ENCODE measurements at regions not wholly inside any gene's neighbourhood (a gene's known extent, or its start where the extent isn't known, plus 50 kb on each side); places are given as distances from the start of the nearest gene placed in this dataset.

DNA sequence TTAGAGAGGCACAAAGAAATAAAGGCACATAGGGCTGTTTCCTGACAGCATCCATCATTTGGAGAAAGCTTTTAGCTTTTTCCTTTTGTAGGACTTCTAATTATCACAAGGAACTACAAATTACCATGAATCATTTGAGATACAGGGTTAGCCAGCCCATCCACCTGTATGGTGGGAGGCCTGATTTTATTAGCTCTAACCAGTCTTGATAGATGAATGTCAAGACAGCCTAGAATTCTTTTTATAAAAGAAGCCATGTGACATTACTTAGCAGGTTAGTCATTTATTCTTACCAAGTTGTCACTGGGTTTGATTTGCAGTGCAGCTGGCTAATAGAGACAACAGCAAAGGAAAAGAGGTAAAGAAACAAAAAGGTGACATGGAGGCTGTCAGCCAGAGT lies 618.1 kb downstream of the ZNF385D start:
- no peak for DNase-seq

DNA sequence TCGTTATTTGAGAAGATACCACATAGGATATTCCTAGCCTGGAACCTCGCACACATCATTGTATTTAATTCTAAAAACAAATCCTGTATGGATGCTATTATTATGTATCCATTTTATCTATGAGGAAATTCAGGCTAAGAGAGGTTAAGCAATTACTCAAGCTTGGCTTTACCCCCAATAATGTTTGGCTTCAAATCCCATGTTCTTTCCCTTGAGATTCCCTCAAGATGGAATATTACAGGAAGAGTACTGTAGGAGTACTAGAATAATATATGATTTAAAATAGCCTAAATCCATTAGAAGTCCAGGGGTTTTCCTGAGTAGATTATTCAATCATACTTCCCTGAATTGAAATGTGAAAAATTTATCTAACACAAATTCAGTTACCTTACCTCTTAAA lies 630.2 kb downstream of the ZNF385D start:
- no peak for DNase-seq

DNA sequence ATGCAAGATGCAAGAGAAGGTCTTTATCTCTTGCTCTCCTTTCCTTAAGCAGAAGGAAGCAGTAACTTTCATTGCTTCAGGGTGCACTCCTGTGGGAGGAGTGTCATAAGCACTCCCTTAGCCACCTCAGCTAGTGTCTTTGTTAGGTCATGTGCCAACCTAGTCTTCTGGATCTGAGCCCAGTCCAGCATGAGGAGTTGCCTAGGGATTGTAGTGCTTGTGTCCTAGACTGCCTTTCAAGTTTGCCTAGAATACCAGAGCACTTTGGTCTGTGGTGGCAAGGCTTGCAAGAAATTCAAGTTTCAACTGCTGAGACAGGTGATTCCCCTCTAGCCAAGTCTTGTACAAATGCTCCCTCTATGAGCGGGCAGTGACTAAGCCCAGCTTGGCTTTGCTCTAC lies 633.6 kb downstream of the ZNF385D start:
- no peak for DNase-seq

DNA sequence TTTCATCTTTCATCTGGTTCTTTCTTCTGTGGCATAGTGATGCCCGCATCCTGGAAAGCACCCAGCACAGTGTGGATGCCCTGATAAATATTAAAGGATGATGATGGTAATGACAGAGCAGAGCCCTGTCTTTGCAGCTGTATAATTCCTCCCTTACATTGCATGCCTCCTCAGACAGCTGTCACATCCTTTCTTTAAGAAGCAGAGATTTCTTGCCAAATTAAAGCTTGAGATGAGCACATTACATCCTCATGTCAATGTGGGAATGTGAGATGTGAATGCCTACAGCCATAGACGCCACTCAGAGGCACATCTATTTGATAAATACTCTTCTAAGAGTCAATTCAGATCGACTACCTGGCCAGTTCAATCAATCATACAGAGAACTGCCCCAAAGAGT lies 642.0 kb downstream of the ZNF385D start:
- DNase-seq = no peak

DNA sequence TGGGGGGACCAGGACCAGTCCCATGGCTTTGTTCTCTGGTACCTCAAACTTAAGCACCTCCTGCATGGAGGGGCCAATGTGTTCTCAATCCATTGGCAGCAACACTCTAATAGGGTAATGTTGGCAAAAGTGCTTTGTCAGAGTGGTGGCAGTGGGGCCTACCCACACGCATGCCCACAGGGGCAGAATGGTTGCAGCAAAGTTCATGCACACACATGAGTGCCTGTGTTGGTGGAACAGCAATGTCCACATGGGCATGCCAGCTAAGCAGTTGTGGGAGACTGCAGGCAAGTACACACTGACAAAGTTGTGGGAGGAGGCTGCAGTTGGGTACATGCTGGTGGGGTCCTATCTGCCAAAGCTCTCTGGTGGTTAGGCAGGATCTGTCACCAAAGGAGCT lies 645.2 kb downstream of the ZNF385D start:
- DNase-seq = no peak

DNA sequence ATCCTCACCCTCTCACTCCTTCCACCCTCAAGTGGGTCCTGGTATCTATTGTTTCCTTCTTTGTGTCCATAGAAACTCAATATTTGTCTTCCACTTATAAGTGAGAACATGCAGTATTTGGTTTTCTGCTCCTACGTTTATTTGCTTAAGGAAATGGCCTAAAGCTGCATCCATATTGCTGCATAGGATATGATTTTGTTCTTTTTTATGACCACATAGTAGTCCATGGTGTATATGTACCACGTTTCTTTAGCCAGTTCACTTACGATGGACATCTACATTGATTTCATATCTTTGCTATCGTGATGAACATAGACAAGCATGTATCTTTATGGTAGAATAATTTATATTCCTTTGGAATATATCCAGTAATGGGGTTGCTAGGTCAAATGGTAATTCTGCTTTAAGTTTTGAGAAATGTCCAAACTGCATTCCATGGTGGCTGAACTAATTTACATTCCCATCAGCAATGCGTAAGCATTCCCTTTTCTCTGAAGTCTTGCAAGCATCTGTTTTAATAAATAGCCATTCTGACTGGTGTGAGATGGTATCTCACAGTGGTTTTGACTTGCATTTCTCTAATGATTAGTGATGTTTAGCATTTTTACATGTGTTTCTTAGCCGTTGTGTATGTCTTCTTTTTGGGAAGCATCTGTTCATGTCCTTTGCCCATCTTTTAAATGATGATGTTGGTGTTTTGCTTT lies 650.2 kb downstream of the ZNF385D start:
- DNase-seq = no peak

DNA sequence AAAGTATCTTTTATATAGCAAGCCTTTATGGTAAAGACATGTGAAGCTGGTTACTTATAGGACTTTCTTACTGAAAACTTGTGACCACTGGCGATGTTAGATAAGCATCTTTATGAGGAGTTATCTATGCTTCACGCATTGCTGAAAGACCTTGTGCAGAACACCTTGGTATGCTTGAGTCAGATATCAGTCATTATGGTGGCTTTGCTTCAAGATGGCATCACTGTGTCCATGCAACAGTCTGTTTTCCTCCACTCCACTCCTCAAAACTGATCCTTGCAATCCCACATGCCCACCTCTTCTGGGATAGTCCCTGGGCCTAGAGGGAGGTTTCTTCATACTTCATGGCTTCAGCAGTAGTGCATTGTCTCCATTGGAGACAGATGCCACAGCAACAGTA lies 656.3 kb downstream of the ZNF385D start:
- DNase-seq = no peak

DNA sequence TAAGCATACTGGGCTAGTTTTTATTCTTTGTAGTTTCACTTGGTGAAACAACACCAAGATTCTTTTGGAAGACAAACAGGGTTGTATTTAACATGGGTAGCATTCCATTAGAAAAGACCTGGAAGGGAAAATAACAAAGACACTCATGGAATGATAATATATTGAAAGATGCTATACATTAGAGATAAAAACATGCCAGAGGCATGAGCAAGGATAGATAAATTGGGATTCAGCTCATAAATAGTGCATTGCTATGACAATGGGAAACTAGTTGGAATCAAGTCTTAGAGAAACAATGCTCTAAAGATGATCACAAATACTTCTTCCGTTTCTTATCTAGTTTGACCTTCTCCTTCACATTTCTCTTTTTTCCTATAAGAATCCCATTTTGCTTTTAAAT lies 677.4 kb downstream of the ZNF385D start:
- DNase-seq = no peak

DNA sequence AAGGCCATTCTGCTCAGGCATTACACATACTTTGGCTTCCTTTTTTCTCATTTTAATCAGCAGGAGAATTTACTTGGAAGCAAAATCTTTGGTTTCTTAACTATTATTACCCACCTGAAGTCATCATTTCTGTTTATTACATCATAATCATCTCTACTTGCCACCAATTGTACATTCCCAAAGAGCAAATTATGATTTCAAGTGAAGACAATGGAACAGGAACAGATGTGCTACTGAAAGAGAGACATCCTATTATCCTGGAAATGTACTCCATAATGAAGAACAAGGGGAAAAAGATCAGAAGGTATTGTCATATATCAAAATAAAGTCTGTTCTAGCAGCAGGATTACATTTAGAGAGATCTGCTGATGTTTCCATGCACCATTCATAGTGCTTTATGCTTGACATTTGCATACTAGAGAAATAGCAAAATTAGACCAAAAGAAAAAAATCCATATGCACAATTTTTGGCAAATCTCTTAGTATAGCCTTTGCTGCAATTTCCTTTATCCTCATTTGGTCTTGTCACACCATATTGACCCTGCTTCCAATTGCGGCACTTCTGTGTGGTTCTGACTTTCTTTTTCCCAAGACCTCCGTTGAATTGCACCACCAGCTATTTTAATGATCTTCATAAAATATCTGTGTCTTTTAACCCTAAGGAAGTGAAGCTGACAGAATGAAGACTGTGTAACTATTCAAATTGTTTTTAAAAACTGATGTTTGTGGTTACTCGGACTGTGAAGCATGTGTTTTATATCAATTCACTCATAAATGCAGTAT lies 683.8 kb downstream of the ZNF385D start:
- no peak for DNase-seq

DNA sequence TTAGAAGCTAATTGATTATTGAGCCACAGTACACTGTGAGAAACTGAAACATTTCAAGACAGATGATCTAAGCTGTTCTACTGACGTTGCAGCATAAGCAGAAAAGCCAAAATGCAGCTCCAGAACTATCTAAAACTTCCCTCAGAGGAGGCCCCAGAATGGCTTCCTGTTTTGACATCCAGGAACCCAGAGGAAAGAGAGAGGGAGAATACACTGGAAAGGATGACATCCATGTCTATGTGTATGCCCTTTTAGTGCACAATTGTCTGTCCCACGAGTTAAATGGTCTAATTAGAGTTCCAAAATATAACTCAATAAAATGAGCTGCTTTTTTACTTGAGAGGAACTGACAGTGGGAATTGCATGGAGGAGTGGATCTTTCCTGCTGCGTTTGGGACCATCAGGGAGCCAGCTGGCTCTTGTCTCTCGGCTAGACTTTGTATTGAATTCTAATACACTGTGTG lies 688.1 kb downstream of the ZNF385D start:
- DNase-seq = no peak

DNA sequence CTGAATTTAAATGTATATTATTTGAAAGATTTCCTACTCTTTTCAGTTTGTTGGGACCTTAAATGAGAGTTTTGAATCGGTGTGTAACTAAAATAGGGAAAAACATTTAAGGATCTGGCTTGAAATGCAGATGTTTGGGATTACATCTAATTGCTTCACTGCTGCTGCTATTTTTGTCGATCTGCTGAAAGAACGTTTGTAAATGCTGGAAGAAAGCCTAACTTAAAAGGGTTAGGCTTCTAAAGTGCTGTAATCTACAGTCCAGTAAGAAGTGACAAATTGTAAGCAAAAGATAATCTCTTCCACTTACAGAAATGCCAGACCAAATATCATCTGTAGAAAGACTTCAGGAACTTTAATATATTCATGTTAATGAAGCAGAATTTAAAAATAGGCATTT lies 691.6 kb downstream of the ZNF385D start:
- DNase-seq = no peak

DNA sequence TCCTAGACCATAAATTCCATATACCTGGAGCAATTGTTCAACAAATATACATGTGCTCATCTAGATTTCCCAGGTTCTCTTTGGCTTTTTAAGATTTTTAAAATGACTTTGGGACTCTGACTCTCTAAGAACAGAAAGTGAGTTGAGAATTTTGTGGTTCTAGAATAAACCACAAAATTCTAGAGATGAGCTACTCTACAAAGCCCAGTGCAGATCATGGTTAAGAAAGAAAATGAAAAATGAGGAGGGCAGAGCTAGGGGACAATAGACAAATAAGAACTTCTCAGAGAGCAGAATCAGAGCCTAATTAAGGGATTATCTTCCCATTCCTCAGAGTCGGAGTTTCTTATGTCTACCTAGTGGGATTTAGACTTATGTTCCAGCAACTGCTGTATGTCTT lies 694.7 kb downstream of the ZNF385D start:
- DNase-seq = no peak

DNA sequence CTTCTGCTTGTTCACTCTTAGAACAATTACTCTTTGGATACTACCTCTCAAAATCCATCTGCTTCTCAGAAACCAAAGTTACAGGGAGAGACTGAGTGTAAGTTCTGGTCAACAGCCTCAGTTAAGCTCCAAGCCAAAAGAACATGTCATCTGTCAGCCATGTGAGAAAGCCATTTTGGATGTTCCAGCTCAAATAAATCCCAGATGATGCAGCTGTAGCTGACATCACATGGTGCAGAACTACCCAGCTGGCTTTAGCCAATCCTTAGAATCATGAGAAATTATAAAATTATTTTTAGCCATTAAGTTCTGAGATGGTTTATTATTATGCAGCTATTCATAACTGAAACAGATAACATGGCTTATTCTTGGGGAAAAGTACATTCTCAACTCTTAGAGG lies 696.0 kb downstream of the ZNF385D start:
- no peak for DNase-seq

DNA sequence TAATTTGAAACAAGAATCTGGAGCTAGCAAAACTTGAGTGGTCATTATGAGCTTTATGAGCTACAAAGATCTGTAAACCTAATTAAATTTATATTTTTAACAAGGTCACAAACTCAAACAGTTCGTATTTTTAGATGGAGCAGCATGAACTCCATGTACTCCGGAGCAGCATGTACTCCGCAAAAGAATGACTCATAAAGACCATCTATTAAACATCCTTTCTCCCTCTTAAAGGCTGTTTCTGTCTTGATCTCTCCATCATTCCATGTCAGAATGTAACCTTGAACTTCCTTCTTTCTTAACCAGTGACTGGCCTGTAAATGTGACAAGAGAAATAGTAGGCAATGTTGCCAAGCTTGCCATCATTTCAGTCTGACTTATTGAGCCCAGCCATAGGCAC lies 696.9 kb downstream of the ZNF385D start:
- no peak for DNase-seq

DNA sequence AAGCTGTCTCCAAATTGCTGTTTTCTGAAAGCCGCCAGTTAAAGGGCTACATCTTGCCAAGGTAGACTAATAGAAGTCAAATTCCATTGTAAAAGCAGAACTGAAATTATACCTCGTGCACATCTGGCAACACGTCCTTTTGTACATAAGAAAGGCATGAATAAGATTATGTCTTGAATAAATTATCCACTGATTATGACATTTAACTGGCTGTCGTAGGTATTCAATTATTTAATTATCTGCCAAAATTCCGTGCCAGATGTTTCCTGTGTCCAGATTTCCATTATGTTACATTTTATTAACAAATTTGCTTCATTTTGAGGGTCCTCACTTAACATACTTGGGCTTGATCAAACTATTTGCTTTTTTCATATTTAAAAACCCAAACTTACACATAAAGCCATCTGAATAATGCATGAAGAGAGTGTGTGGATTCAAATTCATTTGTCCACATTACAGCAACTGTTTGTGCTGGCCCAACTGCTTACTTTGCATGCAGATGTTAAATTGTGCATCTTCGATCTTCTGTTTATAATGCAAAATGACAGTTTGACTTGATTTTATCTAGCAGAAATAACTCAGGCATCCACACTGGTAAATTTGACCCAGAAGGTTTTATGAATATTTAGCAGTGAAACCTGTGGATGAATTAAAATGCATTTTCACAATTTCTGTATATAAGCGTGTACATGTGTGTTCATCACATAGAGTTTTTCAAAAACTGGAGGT lies 701.5 kb downstream of the ZNF385D start:
- DNase-seq = no peak

DNA sequence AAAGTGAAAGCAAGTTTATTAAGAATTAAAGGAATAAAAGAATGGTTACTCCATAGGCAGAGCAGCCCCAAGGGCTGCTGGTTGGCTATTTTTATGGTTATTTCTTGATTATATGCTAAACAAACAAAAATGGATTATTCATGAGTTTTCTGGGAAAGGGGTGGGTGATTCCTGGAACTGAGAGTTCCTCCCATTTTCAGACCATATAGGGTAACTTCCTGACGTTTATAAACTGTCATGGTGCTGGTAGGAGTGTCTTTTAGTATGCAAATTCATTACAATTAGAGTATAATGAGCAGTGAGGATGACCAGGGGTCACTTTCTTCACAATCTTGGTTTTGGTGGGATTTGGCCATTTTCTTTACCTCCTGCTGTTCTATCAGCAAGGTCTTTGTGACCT lies 707.9 kb downstream of the ZNF385D start:
- DNase-seq = no peak

DNA sequence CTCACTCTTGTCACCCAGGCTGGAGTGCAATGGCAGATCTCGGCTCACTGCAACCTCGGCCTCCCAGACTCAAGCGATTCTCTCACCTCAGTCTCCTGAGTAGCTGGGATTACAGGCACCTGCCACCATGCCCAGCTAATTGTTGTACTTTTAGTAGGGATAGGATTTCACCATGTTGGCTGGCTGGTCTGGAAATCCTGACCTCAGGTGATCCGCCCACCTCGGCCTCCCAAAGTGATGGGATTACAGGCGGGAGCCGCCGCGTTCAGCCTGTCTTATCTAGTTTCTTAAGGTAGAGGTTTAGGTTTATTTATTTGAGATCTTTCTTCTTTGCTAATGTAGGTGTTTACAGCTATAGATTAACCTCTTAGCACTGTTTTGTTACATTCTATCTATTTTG lies 708.8 kb downstream of the ZNF385D start:
- no peak for DNase-seq

DNA sequence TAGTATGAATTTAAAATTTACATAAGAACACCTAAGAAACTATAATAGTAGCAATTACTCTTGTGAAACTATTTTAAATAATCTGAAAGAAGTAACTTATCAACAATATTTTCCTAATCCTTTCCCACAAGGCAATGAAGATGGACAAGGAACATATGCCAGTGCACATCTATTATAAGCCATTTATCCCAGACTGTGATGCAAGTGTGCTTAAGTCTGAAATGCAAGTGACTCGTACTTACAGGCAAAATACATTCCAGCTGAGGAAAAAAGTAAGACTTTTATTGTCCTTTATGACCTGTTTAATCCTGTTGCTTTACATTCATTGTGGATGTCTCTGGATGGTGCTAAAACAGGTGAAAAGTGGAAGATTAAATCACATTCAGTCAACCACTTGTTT lies 709.4 kb downstream of the ZNF385D start:
- no peak for DNase-seq

DNA sequence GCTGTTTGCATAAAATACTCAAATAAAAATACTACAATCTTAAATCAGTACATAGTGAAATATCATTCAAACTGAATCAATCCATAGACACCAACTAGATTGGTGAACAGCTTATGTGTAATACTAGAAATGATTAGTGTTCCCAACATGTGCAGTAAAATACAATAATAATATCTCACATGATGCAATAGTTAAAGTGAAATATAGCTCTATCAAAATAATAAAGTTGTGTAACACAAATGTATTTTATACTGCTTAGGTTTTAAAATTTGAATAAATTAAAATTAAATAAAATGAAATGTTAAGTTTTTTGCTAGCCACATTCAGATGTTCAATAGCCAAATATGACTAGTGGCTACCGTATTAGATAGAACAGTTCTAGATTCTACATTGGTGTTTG lies 714.1 kb downstream of the ZNF385D start:
- no peak for DNase-seq

DNA sequence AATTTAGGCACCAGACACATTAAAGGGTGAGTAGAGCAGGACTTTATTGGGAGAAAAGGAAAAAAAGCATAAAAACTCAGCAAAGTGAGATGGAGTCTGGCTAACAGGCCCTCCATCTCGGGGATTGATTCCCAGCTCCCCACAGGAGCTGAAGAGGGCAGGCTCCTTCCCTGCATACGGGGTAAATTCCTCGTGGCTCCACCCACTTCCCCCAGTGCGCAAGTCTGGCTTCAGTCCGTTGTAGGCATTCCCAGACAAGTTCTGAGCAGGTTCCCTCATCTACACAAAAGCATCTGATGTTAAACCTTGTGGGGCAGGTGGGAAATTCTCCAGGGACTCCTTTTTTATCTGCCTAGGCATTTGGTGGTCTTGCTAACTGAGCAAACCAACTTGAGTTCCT lies 722.6 kb downstream of the ZNF385D start:
- DNase-seq = no peak

DNA sequence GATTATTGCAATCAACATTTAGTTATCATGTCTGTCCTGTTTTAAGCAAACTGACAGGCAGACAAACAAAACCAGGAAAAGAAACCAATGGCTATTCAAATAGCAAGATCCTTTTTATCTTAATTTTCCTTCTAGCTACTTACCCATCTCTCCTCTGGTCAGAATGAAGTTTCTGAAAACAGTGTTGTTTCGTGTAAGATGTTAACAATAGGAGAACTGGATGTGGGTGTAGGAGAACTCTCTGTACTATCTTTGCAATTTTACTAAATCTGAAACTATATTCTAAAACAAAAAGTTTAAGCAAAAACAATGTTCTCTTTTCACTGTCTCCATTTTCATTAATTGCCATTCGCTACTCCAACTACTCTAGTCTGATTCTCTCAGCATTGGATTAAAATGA lies 726.4 kb downstream of the ZNF385D start:
- DNase-seq = no peak

DNA sequence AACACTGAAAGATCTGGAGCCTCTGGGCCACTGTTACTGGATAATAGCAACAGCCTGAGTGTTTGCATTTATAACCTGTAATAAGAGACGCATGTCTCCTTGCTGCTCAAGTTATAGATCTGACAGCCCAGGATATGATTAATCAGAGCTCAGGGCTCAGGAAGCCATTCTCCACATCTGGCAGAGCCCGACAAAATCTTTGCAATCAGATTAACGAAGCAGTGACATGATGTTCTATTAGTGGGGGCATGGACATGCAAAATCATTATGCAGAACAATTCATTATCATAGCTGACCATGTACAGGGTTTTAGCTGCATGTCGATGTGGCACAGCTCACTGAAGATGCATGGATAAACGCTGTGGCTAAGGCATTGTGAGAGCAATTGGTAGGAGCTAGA lies 730.3 kb downstream of the ZNF385D start:
- no peak for DNase-seq

DNA sequence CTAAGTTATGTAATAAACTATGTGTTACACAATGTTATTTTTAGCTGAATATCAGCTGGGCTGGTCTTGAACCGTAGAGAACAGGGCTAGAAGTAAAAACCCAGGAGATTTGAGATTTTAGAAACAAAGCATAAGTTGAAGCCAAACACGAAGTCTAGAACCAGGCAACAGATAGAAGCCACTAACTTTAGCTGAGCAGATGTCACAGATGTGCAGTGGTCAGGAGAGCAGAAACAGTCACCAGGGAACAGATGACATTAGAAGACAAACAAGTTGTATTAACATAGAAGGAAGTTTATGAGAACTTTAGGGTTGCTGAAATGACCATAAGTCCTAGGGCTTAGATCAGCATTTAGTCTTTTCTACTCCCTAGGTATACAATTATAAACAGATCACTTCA lies 731.0 kb downstream of the ZNF385D start:
- DNase-seq = no peak

All from cerebellar nuclear complex (tissue), 1 donor.